Smooth muscle cell (in vitro differentiated cells): ENCODE measurements at regions not wholly inside any gene's neighbourhood (a gene's known extent, or its start where the extent isn't known, plus 50 kb on each side); places are given as distances from the start of the nearest gene placed in this dataset.
"Not testable (repeated sequence)": the region's sequence is repeated elsewhere in the genome, so short reads cannot be mapped to it uniquely, and the experiment has no call there.

Source experiments
- DNase-seq: peaks from one replicate; lab custom pipeline; 2025; ENCODE audit not compliant: unreplicated experiment; lab: John Stamatoyannopoulos, UW
- H2AFZ ChIP-seq: fragments of 200-600 bp; sonication (generic); 2 replicates; pipeline ENCODE4 v1.6.0; 2016; ENCODE audit warnings: antibody characterized with exemption, low read depth, mild to moderate bottlenecking
- H3F3A ChIP-seq: fragments of 200-600 bp; sonication (generic); 2 replicates; pipeline ENCODE4 v1.6.0; 2017; ENCODE audit warnings: antibody characterized with exemption, low read depth
- H3K27ac ChIP-seq: fragments of 200-600 bp; sonication (generic); 2 replicates; pipeline ENCODE4 v1.5.1; 2016; ENCODE audit warnings: low read depth, mild to moderate bottlenecking
- H3K27me3 ChIP-seq: fragments of 200-600 bp; sonication (generic); 2 replicates; pipeline ENCODE4 v1.6.1; 2016; ENCODE audit warnings: low read depth, mild to moderate bottlenecking
- H3K36me3 ChIP-seq: fragments of 200-600 bp; sonication (generic); 2 replicates; pipeline ENCODE4 v1.5.1; 2016; ENCODE audit warnings: low read depth
- H3K4me1 ChIP-seq: fragments of 200-600 bp; sonication (generic); 2 replicates; pipeline ENCODE4 v1.5.1; 2016; ENCODE audit warnings: low read depth
- H3K4me2 ChIP-seq: fragments of 200-600 bp; sonication (generic); 2 replicates; pipeline ENCODE4 v1.6.0; 2016; ENCODE audit warnings: mild to moderate bottlenecking
- H3K4me3 ChIP-seq: fragments of 200-600 bp; sonication (generic); 2 replicates; pipeline ENCODE4 v1.5.1; 2016; ENCODE audit warnings: mild to moderate bottlenecking
- H3K79me2 ChIP-seq: fragments of 200-600 bp; sonication (generic); 2 replicates; pipeline ENCODE4 v1.6.0; 2016; ENCODE audit warnings: low read depth, mild to moderate bottlenecking
- H3K9ac ChIP-seq: fragments of 200-600 bp; sonication (generic); 2 replicates; pipeline ENCODE4 v1.6.0; 2016; ENCODE audit warnings: low read depth
- H3K9me3 ChIP-seq: fragments of 200-600 bp; sonication (generic); replicated peaks from 2 replicates; pipeline ENCODE4 v1.5.1; 2016; ENCODE audit warnings: low read depth
- H4K20me1 ChIP-seq: fragments of 200-600 bp; sonication (generic); 2 replicates; pipeline ENCODE4 v1.6.0; 2016; ENCODE audit warnings: low read depth
- CTCF ChIP-seq: fragments of 200-600 bp; sonication (generic); IDR thresholded peaks from 2 replicates; pipeline ENCODE4 v1.5.1; 2017; ENCODE audit warnings: borderline replicate concordance, mild to moderate bottlenecking, antibody characterized with exemption; ENCODE audit not compliant: insufficient read depth, poor library complexity, severe bottlenecking
- WGBS: methylation state at CpG from one replicate; pipeline ENCODE4 v1.1.7; 2016; ENCODE audit warnings: low lambda C conversion rate; 5-methylcytosine and 5-hydroxymethylcytosine counted together

GRCh38 chr7:67918158-67918557 is 921.5 kb downstream of the TYW1 start:
- no peaks in the 10 kb centered on the region for H3K27me3 ChIP-seq
- DNase-seq: no peak
- no peaks in the 10 kb centered on the region for H3K4me1 ChIP-seq
- no peaks in the 10 kb centered on the region for H3K9me3 ChIP-seq
- no peak overlapping the region for H3K4me2 ChIP-seq
- no peak overlapping the region for H3K27ac ChIP-seq
- TF ChIP-seq CTCF: no peak
- H3K4me3 ChIP-seq: no peak overlapping the region
- H3K79me2 ChIP-seq: no peaks in the 10 kb centered on the region
- no peak overlapping the region for H3K9ac ChIP-seq
- H3F3A ChIP-seq: no peaks in the 10 kb centered on the region
- no peak overlapping the region for H2AFZ ChIP-seq
- H3K36me3 ChIP-seq: no peaks in the 10 kb centered on the region
- 90% methylated on average over 4 of the region's 4 CpGs for WGBS
- H4K20me1 ChIP-seq: no peaks in the 10 kb centered on the region

- Histone ChIP-seq H3K27me3 (no peaks in the 10 kb centered on the region), H3K4me3 (no peak overlapping the region), H3K4me1 (no peaks in the 10 kb centered on the region), H4K20me1 (no peaks in the 10 kb centered on the region), H2AFZ (no peak overlapping the region), H3K27ac (no peak overlapping the region), H3K79me2 (no peaks in the 10 kb centered on the region), H3K4me2 (no peak overlapping the region), H3K9me3 (no peaks in the 10 kb centered on the region), H3K36me3 (no peaks in the 10 kb centered on the region), H3F3A (peaks cover 9% of the 10 kb centered on the region), H3K9ac (no peak overlapping the region)
- 93% methylated on average over 3 of the region's 3 CpGs for WGBS
- DNase-seq: no peak
- no peak for TF ChIP-seq CTCF
These were observed 926.7 kb downstream of the TYW1 start for GRCh38 chr7:67923286-67923685.

- no peak overlapping the region for H2AFZ ChIP-seq
- H3K79me2 ChIP-seq: no peaks in the 10 kb centered on the region
- no peaks in the 10 kb centered on the region for H3K9me3 ChIP-seq
- H3K36me3 ChIP-seq: no peaks in the 10 kb centered on the region
- H3K9ac ChIP-seq: no peak overlapping the region
- H4K20me1 ChIP-seq: no peaks in the 10 kb centered on the region
- H3K27me3 ChIP-seq: no peaks in the 10 kb centered on the region
- no peak overlapping the region for H3K4me3 ChIP-seq
- H3K4me1 ChIP-seq: no peaks in the 10 kb centered on the region
- no peak overlapping the region for H3K27ac ChIP-seq
- no peak for TF ChIP-seq CTCF
- DNase-seq: no peak
- peak overlapping the region; percentile 16 for H3K4me2 ChIP-seq
- peaks cover 11% of the 10 kb centered on the region for H3F3A ChIP-seq
- WGBS: 33% methylated on average over 5 of the region's 5 CpGs
These were observed 931.5 kb downstream of the TYW1 start for GRCh38 chr7:67928141-67928540.

GRCh38 chr7:67936447-67936846 is 939.8 kb downstream of the TYW1 start:
- H2AFZ ChIP-seq, H3K4me1 ChIP-seq, H4K20me1 ChIP-seq, H3K9ac ChIP-seq, H3K9me3 ChIP-seq, DNase-seq, H3K4me3 ChIP-seq, H3K36me3 ChIP-seq, H3K79me2 ChIP-seq, H3K27me3 ChIP-seq, H3K27ac ChIP-seq, H3F3A ChIP-seq, H3K4me2 ChIP-seq: not testable (repeated sequence)
- WGBS: 86% methylated on average over 8 of the region's 8 CpGs
